HG03103 (cell line): ENCODE measurements at regions not wholly inside any gene's neighbourhood (a gene's known extent, or its start where the extent isn't known, plus 50 kb on each side); places are given as distances from the start of the nearest gene placed in this dataset.
A peak's percentile ranks its signal among the peaks of the same experiment; 100 is the strongest.
"Not testable (repeated sequence)": the region's sequence is repeated elsewhere in the genome, so short reads cannot be mapped to it uniquely, and the experiment has no call there.

ENCODE experiments used
- ATAC-seq: cut with Tn5 transposase; IDR thresholded peaks from one replicate; pipeline ENCODE4 v1.9.1; 2021; ENCODE audit warnings: low read depth; ENCODE audit not compliant: unreplicated experiment

- ATAC-seq = peak; percentile 58
These were observed 81.1 kb downstream of the THSD1 start for GRCh38 chr13:52324831-52325230.

- no peak for ATAC-seq
These were observed 86.1 kb downstream of the THSD1 start for GRCh38 chr13:52319876-52320275.

GRCh38 chr13:52309833-52310232, 96.1 kb downstream of the THSD1 start:
- not testable (repeated sequence) for ATAC-seq

GRCh38 chr13:52306336-52306735, 99.6 kb downstream of the THSD1 start:
- not testable (repeated sequence) for ATAC-seq

- ATAC-seq = not testable (repeated sequence)
These were observed 102.9 kb downstream of the THSD1 start for GRCh38 chr13:52303098-52303497.

- not testable (repeated sequence) for ATAC-seq
These were observed 103.3 kb downstream of the THSD1 start for GRCh38 chr13:52302688-52303087.

- ATAC-seq = not testable (repeated sequence)
These were observed 104.1 kb downstream of the THSD1 start for GRCh38 chr13:52301810-52302400.

- not testable (repeated sequence) for ATAC-seq
These were observed 107.8 kb downstream of the THSD1 start for GRCh38 chr13:52298079-52298661.

GRCh38 chr13:52288891-52289290, 117.1 kb downstream of the THSD1 start:
- ATAC-seq = not testable (repeated sequence)

- not testable (repeated sequence) for ATAC-seq
These were observed 122.0 kb upstream of the NEK3 start for GRCh38 chr13:52281387-52281786.

- ATAC-seq = not testable (repeated sequence)
These were observed 120.0 kb upstream of the NEK3 start for GRCh38 chr13:52279408-52279807.

GRCh38 chr13:52254299-52254698, 94.9 kb upstream of the NEK3 start:
- not testable (repeated sequence) for ATAC-seq

GRCh38 chr13:52240752-52241151, 81.4 kb upstream of the NEK3 start:
- peak; percentile 71 for ATAC-seq

- ATAC-seq = peak; percentile 58
These were observed 76.7 kb upstream of the NEK3 start for GRCh38 chr13:52235900-52236595.

GRCh38 chr13:52234928-52235327, 75.5 kb upstream of the NEK3 start:
- not testable (repeated sequence) for ATAC-seq

- not testable (repeated sequence) for ATAC-seq
These were observed 63.7 kb upstream of the NEK3 start for GRCh38 chr13:52223063-52223462.

GRCh38 chr13:52213920-52214319, 54.5 kb upstream of the NEK3 start:
- ATAC-seq = not testable (repeated sequence)

- ATAC-seq = not testable (repeated sequence)
These were observed 53.5 kb upstream of the NEK3 start for GRCh38 chr13:52212886-52213285.

- ATAC-seq = not testable (repeated sequence)
These were observed 52.0 kb upstream of the NEK3 start for GRCh38 chr13:52211416-52211776.

GRCh38 chr13:52210564-52211415, 51.4 kb upstream of the NEK3 start:
- ATAC-seq = not testable (repeated sequence)
